Neutrophil (primary cell): ENCODE measurements at regions not wholly inside any gene's neighbourhood (a gene's known extent, or its start where the extent isn't known, plus 50 kb on each side); places are given as distances from the start of the nearest gene placed in this dataset.
"Not testable (repeated sequence)": the region's sequence is repeated elsewhere in the genome, so short reads cannot be mapped to it uniquely, and the experiment has no call there.

Experiments used
- H3K27ac ChIP-seq: fragments of 200-600 bp; sonication (generic); 2 replicates; pipeline ENCODE4 v1.5.1; 2016; ENCODE audit warnings: mild to moderate bottlenecking, moderate library complexity
- H3K27me3 ChIP-seq: fragments of 200-600 bp; sonication (generic); 2 replicates; pipeline ENCODE4 v1.6.0; 2016; ENCODE audit warnings: mild to moderate bottlenecking
- H3K36me3 ChIP-seq: fragments of 200-600 bp; sonication (generic); 2 replicates; pipeline ENCODE4 v1.5.1; 2017
- H3K4me1 ChIP-seq, 2 experiments: fragments of 200-600 bp in 1 of 2; sonication (generic) in 1 of 2; 1 replicate in 1 of 2; 2 replicates in 1 of 2; pipeline versions ENCODE4 v1.5.1 to v1.6.1; 2013 to 2016; ENCODE audit warnings: low read depth in 1 of 2, low read length in 1 of 2, mild to moderate bottlenecking in 1 of 2, moderate library complexity in 1 of 2; ENCODE audit not compliant: control insufficient read depth in 1 of 2, insufficient read depth in 1 of 2
- H3K4me3 ChIP-seq, 2 experiments: fragments of 200-600 bp in 1 of 2; sonication (generic) in 1 of 2; 1 replicate in 1 of 2; 2 replicates in 1 of 2; pipeline ENCODE4 v1.5.1; 2013 to 2016; ENCODE audit warnings: low read depth in 1 of 2, low read length in 1 of 2, mild to moderate bottlenecking in 1 of 2, moderate library complexity in 1 of 2
- H3K9me3 ChIP-seq: fragments of 200-600 bp; sonication (generic); 2 replicates; pipeline ENCODE4 v1.5.1; 2016
- TF ChIP-seq, protein P1 (sequence below): fragments of 200-600 bp; sonication (generic); IDR thresholded peaks from 2 replicates; pipeline ENCODE4 v1.5.1; 2016; ENCODE audit warnings: antibody characterized with exemption

GRCh38 chr14:95620659-95621059 lies 65.6 kb upstream of the TCL1B start:
- TF ChIP-seq, protein P1, sequence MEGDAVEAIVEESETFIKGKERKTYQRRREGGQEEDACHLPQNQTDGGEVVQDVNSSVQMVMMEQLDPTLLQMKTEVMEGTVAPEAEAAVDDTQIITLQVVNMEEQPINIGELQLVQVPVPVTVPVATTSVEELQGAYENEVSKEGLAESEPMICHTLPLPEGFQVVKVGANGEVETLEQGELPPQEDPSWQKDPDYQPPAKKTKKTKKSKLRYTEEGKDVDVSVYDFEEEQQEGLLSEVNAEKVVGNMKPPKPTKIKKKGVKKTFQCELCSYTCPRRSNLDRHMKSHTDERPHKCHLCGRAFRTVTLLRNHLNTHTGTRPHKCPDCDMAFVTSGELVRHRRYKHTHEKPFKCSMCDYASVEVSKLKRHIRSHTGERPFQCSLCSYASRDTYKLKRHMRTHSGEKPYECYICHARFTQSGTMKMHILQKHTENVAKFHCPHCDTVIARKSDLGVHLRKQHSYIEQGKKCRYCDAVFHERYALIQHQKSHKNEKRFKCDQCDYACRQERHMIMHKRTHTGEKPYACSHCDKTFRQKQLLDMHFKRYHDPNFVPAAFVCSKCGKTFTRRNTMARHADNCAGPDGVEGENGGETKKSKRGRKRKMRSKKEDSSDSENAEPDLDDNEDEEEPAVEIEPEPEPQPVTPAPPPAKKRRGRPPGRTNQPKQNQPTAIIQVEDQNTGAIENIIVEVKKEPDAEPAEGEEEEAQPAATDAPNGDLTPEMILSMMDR = no peak
- no peak overlapping the region for H3K4me3 ChIP-seq
- H3K27ac ChIP-seq = no peak overlapping the region

GRCh38 chr14:95623195-95623594 lies 63.0 kb upstream of the TCL1B start:
- Histone ChIP-seq H3K36me3 (no peaks in the 10 kb centered on the region), H3K27ac (no peak overlapping the region), H3K4me3 (no peak overlapping the region), H3K9me3 (no peaks in the 10 kb centered on the region), H3K27me3 (no peaks in the 10 kb centered on the region), H3K4me1 (no peaks in the 10 kb centered on the region)
- TF ChIP-seq, protein P1 = no peak

More at GRCh38 chr14:95620659-95621059, 65.6 kb upstream of the TCL1B start:
- no peaks in the 10 kb centered on the region for H3K27me3 ChIP-seq
- no peaks in the 10 kb centered on the region for H3K9me3 ChIP-seq
- H3K36me3 ChIP-seq = no peaks in the 10 kb centered on the region
- no peaks in the 10 kb centered on the region for H3K4me1 ChIP-seq

GRCh38 chr14:95625710-95626109 lies 60.5 kb upstream of the TCL1B start:
- not testable (repeated sequence) for H3K4me3 ChIP-seq, H3K9me3 ChIP-seq, H3K27me3 ChIP-seq, H3K4me1 ChIP-seq, H3K27ac ChIP-seq, H3K36me3 ChIP-seq

GRCh38 chr14:95635051-95635450 lies 51.2 kb upstream of the TCL1B start:
- Histone ChIP-seq H3K27me3 (peaks cover 8% of the 10 kb centered on the region), H3K4me3 (no peak overlapping the region), H3K36me3 (no peaks in the 10 kb centered on the region), H3K4me1 (no peaks in the 10 kb centered on the region), H3K9me3 (no peaks in the 10 kb centered on the region), H3K27ac (no peak overlapping the region)
- TF ChIP-seq, protein P1 = no peak
